Stimulated activated CD8-positive, alpha-beta memory T cell treated with anti-CD3 and anti-CD28 coated beads, Interleukin-7, amount 100 ng/mL, for 1 hour (primary cell): ENCODE measurements at regions not wholly inside any gene's neighbourhood (a gene's known extent, or its start where the extent isn't known, plus 50 kb on each side); places are given as distances from the start of the nearest gene placed in this dataset.
"Not testable (repeated sequence)": the region's sequence is repeated elsewhere in the genome, so short reads cannot be mapped to it uniquely, and the experiment has no call there.

Experiments
- DNase-seq, 2 donors: peaks; one replicate each; pipeline ENCODE4 v3.0.0-alpha.2; 2020; ENCODE audit warnings: low read depth in 2 of 2

DNA sequence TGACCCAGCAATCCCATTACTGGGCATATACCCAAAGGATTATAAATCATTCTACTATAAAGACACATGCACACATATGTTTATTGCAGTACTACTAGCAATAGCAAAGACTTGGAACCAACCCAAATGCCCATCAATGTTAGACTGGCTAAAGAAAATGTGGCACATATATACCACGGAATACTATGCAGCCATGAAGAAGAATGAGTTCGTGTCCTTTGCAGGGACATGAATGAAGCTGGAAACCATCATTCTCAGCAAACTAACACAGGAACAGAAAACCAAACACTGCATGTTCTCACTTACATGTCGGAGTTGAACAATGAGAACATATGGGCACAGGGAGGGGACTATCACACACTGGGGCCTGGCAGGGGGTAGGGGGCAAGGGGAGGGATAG, 183.0 kb downstream of the HACE1 start:
- not testable (repeated sequence) for DNase-seq

DNA sequence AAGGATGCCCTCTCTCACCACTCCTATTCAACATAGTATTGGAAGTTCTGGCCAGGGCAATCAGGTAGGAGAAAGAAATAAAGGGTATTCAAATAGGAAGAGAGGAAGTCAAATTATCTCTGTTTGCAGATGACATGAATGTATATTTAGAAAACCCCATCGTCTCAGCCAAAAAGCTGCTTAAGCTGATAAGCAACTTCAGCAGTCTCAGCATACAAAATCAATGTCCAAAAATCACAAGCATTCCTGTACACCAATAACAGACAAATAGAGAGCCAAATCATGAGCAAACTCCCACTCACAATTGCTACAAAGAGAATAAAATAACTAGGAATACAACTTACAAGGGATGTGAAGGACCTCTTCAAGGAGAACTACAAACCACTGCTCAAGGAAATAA, 184.6 kb downstream of the HACE1 start:
- DNase-seq: not testable (repeated sequence)

DNA sequence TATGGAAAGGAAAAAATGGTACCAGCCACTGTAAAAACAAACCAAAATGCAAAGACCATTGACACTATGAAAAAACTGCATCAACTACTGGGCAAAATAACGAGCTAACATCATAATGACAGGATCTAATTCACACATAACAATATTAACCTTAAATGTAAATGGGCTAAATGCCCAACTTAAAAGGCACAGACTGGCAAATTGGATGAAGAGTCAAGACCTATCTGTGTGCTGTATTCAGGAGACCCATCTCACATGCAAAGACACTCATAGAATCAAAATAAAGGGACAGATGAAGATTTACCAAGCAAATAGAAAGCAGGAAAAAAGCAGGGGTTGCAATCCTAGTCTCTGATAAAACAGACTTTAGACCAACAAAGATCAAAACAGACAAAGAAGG, 186.6 kb downstream of the HACE1 start:
- DNase-seq: not testable (repeated sequence)

DNA sequence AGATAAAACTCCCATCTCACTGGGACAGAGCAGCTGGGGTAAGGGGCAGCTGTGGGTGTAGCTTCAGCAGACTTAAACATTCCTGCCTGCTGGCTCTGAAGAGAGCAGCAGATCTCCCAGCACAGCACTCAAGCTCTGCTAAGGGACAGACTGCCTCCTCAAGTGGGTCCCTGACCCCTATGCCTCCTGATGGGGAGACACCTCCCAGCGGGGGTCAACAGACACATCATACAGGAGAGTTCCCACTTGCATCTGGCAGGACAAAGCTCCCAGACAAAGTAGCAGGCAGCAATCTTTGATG, 188.2 kb downstream of the HACE1 start:
- DNase-seq: not testable (repeated sequence)

DNA sequence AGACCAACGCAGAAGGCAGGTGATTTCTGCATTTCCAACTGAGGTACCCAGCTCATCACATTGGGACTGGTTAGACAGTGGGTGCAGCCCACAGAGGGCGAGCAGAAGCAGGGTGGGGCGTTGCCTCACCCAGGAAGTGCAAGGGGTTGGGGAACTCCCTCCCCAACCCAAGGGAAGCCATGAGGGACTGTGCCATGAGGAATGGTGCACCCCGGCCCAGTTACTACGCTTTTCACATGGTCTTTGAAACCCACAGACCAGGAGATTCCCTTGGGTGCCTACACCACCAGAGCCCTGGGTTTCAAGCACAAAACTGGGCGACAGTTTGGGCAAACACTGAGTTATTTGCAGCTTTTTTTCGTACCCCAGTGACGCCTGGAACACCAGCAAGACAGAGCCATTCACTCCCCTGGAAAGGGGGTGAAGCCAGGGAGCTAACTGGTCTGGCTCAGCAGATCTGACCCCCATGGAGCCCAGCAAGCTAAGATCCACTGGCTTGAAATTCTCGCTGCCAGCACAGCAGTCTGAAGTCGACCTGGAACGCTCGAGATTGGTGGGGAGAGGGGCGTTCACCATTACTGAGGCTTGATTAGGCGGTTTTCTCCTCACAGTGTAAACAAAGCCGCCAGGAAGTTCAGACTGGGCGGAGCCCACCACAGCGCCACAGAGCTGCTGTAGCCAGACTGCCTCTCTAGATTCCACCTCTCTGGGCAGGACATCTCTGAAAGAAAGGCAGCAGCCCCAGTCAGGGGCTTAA, 188.7 kb downstream of the HACE1 start:
- not testable (repeated sequence) for DNase-seq

DNA sequence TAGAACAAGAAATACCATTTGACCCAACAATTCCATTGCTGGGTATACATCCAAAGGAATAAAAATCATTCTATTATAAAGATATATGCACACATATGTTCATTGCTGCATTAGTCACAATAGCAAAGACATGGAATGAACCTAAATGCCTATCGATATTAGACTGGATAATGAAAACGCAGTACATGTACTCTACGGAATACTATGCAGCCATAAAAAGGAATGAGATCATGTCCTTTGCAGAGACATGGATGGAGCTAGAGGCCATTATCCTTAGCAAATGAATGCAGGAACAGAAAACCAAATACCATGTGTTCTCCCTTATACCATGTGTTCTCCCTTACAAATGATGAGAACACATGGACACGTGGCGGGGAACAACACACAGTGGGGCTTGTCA, 190.2 kb downstream of the HACE1 start:
- no peak for DNase-seq

DNA sequence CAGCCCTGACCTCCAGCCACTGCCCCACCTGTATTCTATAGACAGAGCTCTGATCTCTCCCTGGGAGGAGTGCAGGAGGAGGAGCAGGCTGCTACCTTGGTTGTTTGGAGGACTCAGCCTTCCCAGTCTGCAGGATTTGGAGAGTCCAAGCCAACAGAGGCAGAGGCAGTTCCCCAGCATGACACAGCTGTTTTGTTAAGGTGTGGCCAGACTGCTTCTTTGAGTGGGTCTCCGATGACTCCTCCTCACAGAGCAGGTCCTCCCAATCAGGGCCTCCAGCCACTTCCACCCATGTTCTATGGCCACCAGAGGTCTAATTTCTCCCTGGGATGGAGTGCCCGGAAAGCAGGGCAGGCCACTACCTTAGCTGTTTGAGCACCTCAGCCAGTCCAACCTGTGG, 203.5 kb downstream of the HACE1 start:
- DNase-seq: no peak

DNA sequence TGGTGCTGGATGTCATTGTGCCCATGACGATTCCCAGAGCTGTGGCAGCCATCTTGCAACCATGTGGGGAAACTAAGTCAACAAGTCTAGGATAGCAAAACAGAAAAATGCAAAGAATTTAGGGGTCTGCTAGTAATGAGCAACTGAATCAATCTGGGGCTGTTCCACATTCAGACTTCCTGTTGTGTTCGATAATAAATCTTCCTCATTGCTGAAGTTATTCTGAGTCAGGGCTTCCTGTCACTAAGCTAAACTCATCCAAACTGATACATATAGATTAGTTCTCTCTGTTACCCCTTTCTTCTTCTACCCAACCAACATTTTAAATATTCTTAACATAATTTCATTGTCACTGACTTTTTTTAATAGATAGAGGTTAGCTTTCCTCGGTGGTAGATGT, 205.9 kb downstream of the HACE1 start:
- no peak for DNase-seq

DNA sequence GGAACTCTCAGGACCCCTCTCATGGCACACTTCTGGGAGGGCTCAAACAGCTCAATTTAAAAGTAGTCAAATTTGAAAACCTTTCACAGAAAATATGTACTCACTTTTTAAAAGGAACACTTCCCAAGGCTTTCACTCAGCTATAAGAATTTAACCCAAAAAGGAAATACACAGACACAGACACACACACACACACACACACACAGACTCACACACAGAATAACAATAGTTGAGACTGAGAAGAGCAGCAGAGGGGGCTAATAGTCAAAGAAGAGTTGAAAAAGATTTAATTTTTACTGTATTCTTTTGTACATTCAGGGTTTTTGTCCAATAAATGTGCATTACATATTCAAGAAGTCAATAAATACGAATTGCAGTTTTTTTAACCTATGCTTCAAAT, 211.4 kb downstream of the HACE1 start:
- DNase-seq: no peak

DNA sequence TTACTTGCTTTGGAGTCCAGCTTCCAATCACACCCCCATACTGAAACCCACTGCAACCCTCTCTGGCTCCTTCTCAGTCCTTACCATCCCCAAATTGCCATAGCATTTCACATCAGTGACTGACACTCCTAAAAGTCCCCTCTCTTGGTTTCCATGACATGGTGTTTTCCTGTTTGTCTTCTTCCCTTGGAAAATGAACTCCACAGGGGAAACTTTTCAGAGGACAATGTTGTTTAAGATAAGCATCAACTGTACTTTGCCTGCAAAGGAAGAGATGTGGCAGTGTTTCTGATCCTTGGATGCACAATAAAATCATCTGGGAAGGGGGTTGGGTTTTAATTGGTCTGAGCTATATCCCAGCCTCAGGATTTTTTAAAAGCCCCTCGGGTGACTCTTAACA, 214.9 kb downstream of the HACE1 start:
- DNase-seq: no peak

DNA sequence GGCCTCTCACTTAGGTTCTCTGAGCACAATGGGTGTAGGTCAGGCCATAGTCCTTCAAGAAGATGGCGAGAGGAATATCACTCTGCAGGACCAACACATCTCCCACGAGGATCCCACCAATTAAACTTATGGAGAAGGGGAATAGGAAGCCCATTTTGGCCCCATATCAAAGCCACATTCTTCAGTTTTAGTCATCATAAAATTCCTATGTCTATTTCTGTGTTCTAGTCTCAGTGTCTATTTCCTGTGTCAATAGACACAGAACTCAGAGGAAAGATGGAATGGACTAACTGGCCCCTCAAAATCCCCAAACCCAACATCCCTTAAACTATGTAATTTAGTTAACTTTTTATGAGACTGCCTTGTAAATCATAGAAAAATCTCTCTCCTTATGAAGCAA, 216.8 kb downstream of the HACE1 start:
- DNase-seq: no peak

DNA sequence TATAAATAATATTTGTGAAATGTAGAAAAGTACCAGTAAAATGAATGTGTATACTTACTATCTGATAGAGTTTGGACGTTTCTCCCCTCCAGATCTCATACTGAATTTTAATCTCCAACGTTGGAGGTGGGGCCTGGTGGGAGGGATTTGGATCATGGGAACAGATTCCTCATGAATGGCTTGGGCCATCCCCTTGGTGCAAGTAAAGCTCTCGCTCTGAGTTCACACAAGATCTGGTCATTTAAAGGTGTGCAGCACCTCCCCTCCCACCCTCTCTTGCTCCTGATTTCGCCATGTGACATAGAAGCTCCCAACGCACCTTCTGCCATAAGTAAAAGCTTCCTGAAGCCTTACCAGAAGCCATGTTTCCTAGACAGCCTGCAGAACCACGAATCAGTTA, 219.0 kb downstream of the HACE1 start:
- DNase-seq: no peak

DNA sequence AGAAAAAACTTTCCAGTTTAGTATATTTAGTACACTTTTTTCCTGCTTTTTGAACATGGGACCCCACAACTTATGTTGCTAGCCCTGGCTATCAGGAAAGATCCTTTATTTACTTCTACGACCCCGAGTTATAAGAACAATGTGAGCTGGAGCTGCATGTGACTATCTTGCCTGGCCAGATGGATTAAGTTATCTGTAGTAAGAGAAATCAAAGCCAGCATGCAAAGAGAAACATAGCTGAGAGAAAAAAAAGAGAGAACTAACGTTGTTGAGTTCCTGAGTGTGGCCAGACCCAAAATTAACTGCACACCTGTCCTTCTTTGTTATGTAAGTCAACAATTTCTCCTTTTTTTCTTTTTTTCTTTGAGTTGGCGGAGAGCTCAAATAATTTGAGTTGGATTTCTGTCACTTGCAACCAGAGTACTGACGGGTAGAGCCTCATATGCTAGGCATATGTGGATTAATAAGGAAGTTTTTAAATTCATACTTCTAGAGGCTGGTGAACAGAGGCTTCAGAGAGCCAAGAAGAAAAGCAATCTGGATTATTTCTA, 219.5 kb downstream of the HACE1 start:
- DNase-seq: no peak

DNA sequence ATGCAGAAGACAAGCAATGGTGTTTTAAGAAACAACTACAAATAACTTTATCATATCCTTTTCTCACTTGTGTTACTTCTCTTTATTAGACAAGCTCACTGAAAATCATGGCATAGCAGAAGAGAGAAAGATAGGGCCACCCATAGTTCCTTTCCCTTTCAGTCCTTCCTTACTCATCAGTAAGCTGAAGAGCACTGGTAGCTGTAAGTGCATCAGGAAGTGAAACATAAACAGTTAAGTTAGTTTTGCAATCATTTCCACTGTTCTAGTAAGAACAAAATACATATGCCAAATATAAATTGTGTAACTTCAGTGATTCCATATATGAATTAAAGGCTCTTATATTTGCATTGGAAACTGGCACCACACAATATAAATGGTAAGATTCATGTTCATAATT, 220.1 kb downstream of the HACE1 start:
- no peak for DNase-seq

DNA sequence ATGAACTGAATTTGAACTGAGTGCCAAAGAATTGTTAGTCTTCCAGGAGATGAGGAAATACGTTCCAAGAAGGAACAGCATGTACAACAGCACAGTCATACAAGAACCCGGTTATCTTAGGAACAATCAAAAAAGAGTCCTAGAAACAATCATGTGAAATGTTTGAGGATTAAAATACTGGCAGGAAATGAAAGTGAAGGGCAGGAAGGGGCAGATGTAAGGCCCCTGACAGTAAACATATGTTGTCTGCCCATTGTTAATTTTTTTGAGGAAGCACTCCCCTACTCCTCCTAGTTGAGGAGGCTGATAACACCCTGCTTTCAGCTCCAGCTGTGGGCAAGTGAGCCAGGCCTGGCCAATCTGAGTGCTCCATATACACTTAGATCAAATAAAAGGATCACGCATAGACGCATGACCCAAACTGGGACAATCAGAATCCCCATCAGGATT, 220.9 kb downstream of the HACE1 start:
- no peak for DNase-seq

DNA sequence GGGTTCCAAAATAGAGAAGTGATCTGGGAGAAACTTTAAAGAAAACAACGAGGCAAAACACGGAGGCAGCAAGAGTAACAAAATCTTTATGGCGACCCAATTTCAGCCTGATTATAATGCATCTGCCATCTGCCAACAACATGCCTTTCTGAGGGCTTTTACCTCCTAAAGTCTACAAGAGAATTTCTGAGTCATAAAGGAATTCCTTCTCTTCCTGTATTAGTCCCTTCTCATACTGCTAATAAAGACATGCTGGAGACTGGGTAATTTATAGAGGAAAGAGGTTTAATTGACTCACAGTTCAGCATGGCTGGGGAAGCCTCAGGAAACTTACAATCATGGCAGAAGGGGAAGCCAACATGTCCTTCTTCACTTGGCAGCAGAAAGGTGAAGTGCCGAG, 226.6 kb downstream of the HACE1 start:
- no peak for DNase-seq

DNA sequence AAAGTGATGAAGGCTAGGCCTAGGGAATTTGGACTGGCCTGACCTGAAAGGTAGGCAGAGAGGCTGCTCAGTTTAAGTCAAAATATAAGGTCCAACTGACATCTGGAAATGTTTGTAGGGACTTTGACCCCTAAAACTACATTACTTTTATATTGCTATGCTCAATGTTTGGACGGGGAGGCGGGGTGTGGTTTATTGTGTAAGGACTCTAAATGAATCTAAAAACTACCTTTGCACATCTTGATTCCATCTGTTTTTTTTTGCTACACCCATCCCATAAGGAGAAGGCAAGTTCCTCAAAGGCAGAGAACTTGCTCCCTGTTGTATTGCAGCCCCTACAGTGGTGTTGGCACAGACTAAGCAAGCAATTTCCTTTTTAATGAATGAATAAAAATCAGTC, 227.1 kb downstream of the HACE1 start:
- no peak for DNase-seq

DNA sequence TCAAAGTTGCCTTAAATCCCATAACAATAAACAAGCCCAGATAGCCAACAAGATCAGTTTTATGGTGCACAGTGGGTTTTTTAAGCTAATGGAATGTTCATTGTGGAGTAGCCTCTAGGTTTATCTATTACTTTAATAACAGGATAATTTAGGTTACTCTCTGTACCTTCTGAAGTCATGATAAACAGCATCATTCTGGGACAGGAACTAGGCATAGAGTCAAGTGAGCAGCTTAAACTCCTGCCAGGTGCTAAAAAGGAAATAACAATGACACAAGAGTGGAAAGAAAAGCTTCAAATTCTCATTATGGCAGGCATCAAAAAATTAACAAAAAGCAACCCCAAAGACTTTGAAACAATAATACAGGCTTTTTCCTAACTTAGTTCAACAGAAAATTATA, 228.8 kb downstream of the HACE1 start:
- DNase-seq: no peak

DNA sequence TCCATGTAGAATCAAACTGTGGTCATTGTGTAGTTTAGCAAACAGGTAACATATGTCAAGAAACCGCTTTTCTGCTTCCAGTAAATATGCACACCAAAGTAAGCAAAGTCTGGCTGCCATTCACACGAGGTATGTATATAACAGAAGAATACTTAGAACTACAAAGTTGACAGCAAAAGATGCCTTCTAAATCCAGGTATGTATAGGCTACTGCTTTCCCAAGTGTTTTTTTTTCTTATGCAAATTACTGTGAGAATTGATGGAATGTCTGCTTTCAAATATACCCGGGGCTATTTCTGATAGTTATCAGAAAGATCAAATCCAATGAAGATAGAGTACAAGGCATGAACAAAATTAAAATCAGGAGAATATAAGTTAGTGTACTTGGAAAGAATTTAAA, 229.2 kb downstream of the HACE1 start:
- no peak for DNase-seq

DNA sequence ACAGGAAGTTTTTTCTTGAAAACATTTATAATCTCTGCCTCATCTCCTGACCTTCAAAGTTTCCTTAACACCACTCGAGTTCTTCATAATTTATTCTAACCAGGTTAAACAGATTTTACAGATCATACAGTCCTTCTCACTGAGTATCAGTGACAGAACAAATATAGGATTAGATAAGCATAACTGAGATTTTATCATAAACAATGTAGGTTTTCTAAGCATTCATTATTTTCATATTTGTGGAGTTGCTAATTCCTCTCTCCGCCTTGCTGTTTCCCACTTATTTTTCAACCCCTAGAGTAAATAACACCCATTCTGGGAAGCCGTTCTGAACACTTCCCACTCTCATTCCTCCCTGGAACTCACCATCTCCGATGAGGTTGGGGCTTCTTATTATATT, 229.9 kb downstream of the HACE1 start:
- no peak for DNase-seq

DNA sequence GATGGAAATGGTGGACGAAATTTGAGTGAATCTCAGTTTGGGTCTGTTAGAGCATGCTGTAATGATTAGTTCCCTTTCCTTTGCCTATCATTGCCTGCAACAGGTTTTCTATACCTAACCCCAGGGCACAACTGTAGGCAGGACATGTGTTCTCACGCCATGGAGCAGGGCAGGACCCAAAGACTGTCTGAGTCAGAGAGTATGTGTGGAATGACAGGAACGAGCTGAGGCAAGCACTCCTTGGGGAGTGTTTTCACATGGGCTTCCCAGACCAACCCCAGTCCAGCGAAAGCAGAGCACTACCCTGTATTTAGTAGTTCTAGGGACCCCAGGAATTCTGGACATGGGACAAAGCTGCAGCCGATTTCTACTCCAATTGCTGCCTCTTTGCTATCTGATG, 234.2 kb downstream of the HACE1 start:
- DNase-seq: no peak

DNA sequence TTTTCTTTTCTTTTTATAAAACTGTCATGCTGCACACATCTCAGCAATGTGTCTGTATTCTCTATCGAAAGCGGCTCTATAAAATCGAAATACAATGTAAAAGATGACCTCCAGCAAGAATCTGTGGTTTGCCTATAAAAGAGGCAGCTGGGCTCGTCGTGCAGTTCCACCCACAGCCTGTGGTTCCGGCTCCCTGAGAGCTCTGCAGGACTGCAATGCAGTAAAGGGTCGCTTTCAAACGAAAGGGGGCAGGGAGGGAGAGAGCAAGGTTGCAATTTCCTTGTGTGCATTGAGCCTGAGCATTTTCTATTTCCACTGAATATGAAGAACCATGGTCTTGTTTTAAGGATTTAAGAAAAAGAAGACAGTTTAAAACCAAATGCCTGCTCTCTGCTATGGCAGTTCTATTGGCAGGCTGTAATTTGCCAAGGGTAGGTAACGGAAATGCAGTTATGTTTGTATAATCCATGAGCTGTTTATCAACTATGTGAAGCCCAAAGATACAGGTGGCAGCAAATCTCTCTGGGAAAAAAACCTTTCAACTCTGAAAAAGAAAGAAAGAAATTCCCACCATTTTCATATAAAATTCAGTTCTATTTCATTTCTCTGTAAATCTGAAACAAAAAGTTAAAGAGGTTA, 236.5 kb downstream of the HACE1 start:
- no peak for DNase-seq

DNA sequence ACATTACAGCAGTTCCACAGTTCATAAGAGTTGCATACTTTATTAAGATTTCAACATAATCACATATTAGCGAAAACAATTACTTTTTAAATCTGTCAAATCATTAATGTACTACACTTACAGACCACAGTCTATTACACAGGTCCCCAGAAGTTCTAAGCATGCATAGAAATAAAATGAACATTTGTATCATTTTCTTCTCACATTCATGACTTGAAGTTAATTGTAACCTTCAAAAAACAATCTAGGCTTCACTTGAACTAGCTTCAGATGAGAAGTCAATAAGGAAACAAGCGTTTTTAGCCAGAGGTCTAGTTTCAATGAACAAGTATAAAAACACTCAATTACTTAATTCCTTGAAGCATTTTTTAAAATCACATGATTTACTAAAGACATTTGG, 238.3 kb downstream of the HACE1 start:
- no peak for DNase-seq

DNA sequence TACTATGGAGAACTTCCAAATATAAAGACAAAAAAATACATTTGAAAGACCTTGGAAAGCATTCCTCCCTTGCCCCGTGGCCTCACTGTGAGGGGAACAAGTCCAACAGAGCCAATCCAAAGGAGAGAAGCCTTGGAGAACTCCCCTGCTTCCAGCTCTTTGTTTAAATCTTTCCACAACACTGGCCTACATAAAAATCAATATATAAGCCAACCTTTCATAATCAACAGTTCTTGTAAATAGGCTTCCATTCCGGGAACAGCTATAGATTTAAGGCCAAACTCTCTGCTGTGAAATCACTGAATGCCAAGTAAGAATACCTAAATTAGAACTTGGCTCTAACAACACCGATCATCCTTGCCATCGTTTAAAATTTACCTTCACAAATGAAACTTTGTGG, 242.1 kb downstream of the HACE1 start:
- no peak for DNase-seq
